GM23248 (cell line): ENCODE measurements at regions not wholly inside any gene's neighbourhood (a gene's known extent, or its start where the extent isn't known, plus 50 kb on each side); places are given as distances from the start of the nearest gene placed in this dataset.

Experiments
- EZH2 ChIP-seq: fragments of 200-600 bp; sonication (generic); IDR thresholded peaks from 2 replicates; pipeline ENCODE4 v1.6.1; 2018; ENCODE audit warnings: antibody characterized with exemption, mild to moderate bottlenecking; ENCODE audit not compliant: insufficient read depth, poor library complexity, severe bottlenecking
- EZH2phosphoT487 ChIP-seq: fragments of 200-600 bp; sonication (generic); IDR thresholded peaks from 2 replicates; pipeline ENCODE4 v1.6.1; 2018; ENCODE audit warnings: antibody characterized with exemption, moderate library complexity, mild to moderate bottlenecking, low read depth; ENCODE audit not compliant: insufficient read depth

DNA sequence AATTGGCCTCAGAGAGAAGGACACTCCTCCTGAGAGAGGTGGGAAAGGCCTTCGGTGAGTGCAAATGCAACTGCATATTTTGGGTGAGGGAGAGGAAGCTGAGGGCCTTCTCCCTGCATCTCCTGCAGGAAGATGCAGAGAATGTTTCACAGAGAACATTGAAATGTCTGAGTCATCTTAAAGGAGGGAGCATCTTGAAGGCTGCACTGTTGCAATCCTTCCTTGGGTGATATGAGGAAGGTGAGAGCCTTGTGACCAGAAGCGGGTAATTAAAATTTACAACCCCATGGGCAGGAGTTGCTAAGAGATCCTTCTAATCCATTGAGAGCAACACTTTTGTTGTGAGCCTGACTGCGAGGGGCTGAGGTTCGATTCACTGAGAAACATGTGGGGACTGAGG lies 375.7 kb upstream of the MARCKS start:
- TF ChIP-seq EZH2phosphoT487, result no peak
- TF ChIP-seq EZH2, result no peak
